ENCODE measurements at regions not wholly inside any gene's neighbourhood (a gene's known extent, or its start where the extent isn't known, plus 50 kb on each side); places are given as distances from the start of the nearest gene placed in this dataset.

- TF ChIP-seq CTCF (IDR thresholded peaks at IDR 0.05) (no peak), POLR2A (IDR thresholded peaks at IDR 0.05) (no peak)
Observed at GRCh38 chr6:41470029-41470330, 76.2 kb upstream of the FOXP4 start.
